CD4-positive, alpha-beta T cell (primary cell): ENCODE measurements at regions not wholly inside any gene's neighbourhood (a gene's known extent, or its start where the extent isn't known, plus 50 kb on each side); places are given as distances from the start of the nearest gene placed in this dataset.

Experiments
- ATAC-seq: fragments of 200-7000 bp; cut with Tn5 transposase; one replicate; pipeline ENCODE4 v1.10.0; 2022; ENCODE audit warnings: mild to moderate bottlenecking; ENCODE audit not compliant: poor library complexity
- CTCF ChIA-PET: fragments of 350-600 bp; sonication (Branson Sonifier 250); formaldehyde crosslinking; loops from one replicate; lab custom pipeline; 2021; ENCODE audit warnings: antibody characterized with exemption, inconsistent platforms; lab: Charles Lee
- POLR2A ChIA-PET: fragments of 350-600 bp; sonication (Branson Sonifier 250); formaldehyde crosslinking; loops from one replicate; lab custom pipeline; 2021; ENCODE audit warnings: antibody characterized with exemption, inconsistent platforms; lab: Charles Lee
- DNase-seq, 14 experiments: peaks; one replicate each; pipeline ENCODE4 v3.0.0-alpha.2; 2013 to 2020; ENCODE audit warnings: mixed read lengths in 2 of 14
- H3K27ac ChIP-seq, 2 donors: one replicate each; pipeline versions ENCODE4 v1.5.1 to v1.7.0; 2013; ENCODE audit warnings: low read length in 2 of 2, low read depth in 1 of 2, mild to moderate bottlenecking in 1 of 2
- H3K27me3 ChIP-seq, 2 experiments: 1 replicate in 1 of 2; 2 replicates in 1 of 2; pipeline versions ENCODE4 v1.6.1 to v1.7.0; 2013; ENCODE audit warnings: low read length in 2 of 2, control low read depth in 1 of 2, mild to moderate bottlenecking in 1 of 2, moderate library complexity in 1 of 2; ENCODE audit not compliant: insufficient read depth in 2 of 2, control insufficient read depth in 1 of 2
- H3K36me3 ChIP-seq: one replicate; pipeline ENCODE4 v1.6.1; 2013; ENCODE audit warnings: low read length, control low read depth; ENCODE audit not compliant: insufficient read depth
- H3K4me1 ChIP-seq: one replicate; pipeline ENCODE4 v1.6.1; 2013; ENCODE audit warnings: low read length, control low read depth; ENCODE audit not compliant: insufficient read depth
- H3K4me3 ChIP-seq: one replicate; pipeline ENCODE4 v1.5.1; 2013; ENCODE audit warnings: mild to moderate bottlenecking, low read length, moderate library complexity
- H3K9me3 ChIP-seq, 2 experiments: 1 replicate in 1 of 2; 2 replicates in 1 of 2; pipeline versions ENCODE4 v1.6.1 to v1.7.0; 2013; ENCODE audit warnings: low read length in 2 of 2, mild to moderate bottlenecking in 2 of 2, control low read depth in 1 of 2, moderate library complexity in 1 of 2; ENCODE audit not compliant: control insufficient read depth in 1 of 2, insufficient read depth in 1 of 2
- H3K27ac Mint-ChIP-seq: one replicate; pipeline ENCODE4 v1.8.0; 2020; ENCODE audit warnings: mixed read lengths
- H3K27me3 Mint-ChIP-seq: one replicate; pipeline ENCODE4 v1.8.0; 2021; ENCODE audit warnings: mixed read lengths
- H3K36me3 Mint-ChIP-seq: one replicate; pipeline ENCODE4 v1.8.0; 2021; ENCODE audit warnings: low read depth, mixed read lengths
- H3K4me1 Mint-ChIP-seq: one replicate; pipeline ENCODE4 v1.8.0; 2021; ENCODE audit warnings: low read depth, mixed read lengths
- H3K4me3 Mint-ChIP-seq: one replicate; pipeline ENCODE4 v1.8.0; 2020; ENCODE audit warnings: mild to moderate bottlenecking, mixed read lengths
- H3K9me3 Mint-ChIP-seq: one replicate; pipeline ENCODE4 v1.8.0; 2020; ENCODE audit warnings: mixed read lengths
- intact Hi-C, 2 experiments: fragments of 100-400 bp; cut with DNase I in 1 of 2; cut with micrococcal nuclease in 1 of 2; formaldehyde crosslinking; loops; one replicate each; pipeline versions ENCODE4 v1.15.1 to v1.9.0; 2023 to 2025; cut with DNase I, micrococcal nuclease
- TF ChIP-seq, protein P1 (sequence below): fragments of 200-600 bp; IDR thresholded peaks from one replicate; pipeline ENCODE4 v1.8.0; 2022; ENCODE audit warnings: antibody characterized with exemption, mild to moderate bottlenecking

DNA sequence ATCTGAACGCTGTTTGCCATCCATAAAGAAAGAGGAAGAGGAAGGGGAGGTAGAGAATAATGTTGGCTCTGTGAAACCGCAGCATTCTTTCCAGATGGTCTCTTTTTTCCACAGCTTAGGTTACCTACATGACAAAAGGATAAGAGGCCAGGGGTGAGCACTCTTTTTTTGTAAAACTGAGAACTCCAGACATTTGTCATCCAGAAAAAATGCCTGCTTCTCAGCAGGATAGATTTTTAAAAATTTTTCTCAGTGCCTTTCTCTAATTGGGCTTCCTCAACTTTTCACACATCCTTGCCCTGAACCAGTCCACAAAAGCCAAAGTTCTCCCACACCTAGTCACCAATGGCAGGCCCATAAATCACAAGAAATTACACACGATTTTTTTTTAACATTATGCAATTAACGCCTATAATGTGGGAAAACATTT lies 158.1 kb upstream of the TENM3 start:
- Histone ChIP-seq H3K4me1 (no peaks in the 10 kb centered on the region), H3K27me3 (no peaks in the 10 kb centered on the region), H3K36me3 (no peaks in the 10 kb centered on the region), H3K27ac (no peak overlapping the region), H3K4me3 (no peak overlapping the region), H3K9me3 (no peaks in the 10 kb centered on the region)
- H3K27me3 Mint-ChIP-seq = no peaks in the 10 kb centered on the region
- intact Hi-C loops = no loop called here
- TF ChIP-seq, protein P1, sequence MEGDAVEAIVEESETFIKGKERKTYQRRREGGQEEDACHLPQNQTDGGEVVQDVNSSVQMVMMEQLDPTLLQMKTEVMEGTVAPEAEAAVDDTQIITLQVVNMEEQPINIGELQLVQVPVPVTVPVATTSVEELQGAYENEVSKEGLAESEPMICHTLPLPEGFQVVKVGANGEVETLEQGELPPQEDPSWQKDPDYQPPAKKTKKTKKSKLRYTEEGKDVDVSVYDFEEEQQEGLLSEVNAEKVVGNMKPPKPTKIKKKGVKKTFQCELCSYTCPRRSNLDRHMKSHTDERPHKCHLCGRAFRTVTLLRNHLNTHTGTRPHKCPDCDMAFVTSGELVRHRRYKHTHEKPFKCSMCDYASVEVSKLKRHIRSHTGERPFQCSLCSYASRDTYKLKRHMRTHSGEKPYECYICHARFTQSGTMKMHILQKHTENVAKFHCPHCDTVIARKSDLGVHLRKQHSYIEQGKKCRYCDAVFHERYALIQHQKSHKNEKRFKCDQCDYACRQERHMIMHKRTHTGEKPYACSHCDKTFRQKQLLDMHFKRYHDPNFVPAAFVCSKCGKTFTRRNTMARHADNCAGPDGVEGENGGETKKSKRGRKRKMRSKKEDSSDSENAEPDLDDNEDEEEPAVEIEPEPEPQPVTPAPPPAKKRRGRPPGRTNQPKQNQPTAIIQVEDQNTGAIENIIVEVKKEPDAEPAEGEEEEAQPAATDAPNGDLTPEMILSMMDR = no peak
- DNase-seq (no peak), ATAC-seq (no peak)
- H3K9me3 Mint-ChIP-seq = no peaks in the 10 kb centered on the region
- no peak overlapping the region for H3K27ac Mint-ChIP-seq
- no peak overlapping the region for H3K4me3 Mint-ChIP-seq
- CTCF ChIA-PET = no interaction called here
- no peaks in the 10 kb centered on the region for H3K36me3 Mint-ChIP-seq
- no peaks in the 10 kb centered on the region for H3K4me1 Mint-ChIP-seq
- POLR2A ChIA-PET = no interaction called here

GRCh38 chr4:182089326-182089725 lies 153.9 kb upstream of the TENM3 start:
- H3K4me3 ChIP-seq = no peak overlapping the region

DNA sequence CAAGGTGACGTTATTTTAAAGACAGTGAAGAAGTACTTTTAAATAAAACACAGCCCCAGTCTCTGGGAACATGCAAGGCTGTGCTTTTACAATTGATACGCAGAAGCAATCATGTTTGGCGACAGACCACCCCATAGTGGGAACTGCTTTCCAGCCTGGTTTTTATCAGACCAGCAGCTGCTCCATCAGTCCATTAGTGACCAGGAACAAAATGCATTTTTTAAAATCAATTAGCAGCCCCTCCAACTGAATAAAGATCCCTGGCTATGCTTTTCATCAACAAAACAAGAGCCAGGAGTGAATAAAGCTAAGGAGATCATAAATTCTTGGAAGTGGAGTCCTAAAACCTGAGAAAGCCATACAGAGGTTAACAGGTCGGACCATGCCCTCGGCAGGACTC lies 153.0 kb upstream of the TENM3 start:
- H3K27me3 ChIP-seq = no peaks in the 10 kb centered on the region
- DNase-seq (no peak), ATAC-seq (no peak)
- no peak overlapping the region for H3K4me3 ChIP-seq
- ChIA-PET POLR2A (no interaction called here), CTCF (no interaction called here)
- no peaks in the 10 kb centered on the region for H3K9me3 Mint-ChIP-seq
- no peak overlapping the region for H3K27ac ChIP-seq
- H3K4me1 Mint-ChIP-seq = no peaks in the 10 kb centered on the region
- no peaks in the 10 kb centered on the region for H3K27me3 Mint-ChIP-seq
- TF ChIP-seq, protein P1 = no peak
- H3K4me3 Mint-ChIP-seq = no peak overlapping the region
- no peaks in the 10 kb centered on the region for H3K4me1 ChIP-seq
- H3K36me3 Mint-ChIP-seq = no peaks in the 10 kb centered on the region
- H3K27ac Mint-ChIP-seq = no peak overlapping the region
- no peaks in the 10 kb centered on the region for H3K9me3 ChIP-seq
- no peaks in the 10 kb centered on the region for H3K36me3 ChIP-seq
- intact Hi-C loops = no loop called here

More at GRCh38 chr4:182089326-182089725, 153.9 kb upstream of the TENM3 start:
- no peak for DNase-seq
- Histone ChIP-seq H3K4me1 (no peaks in the 10 kb centered on the region), H3K27ac (no peak overlapping the region), H3K27me3 (no peaks in the 10 kb centered on the region), H3K36me3 (no peaks in the 10 kb centered on the region), H3K9me3 (no peaks in the 10 kb centered on the region)
- TF ChIP-seq, protein P1 = no peak
- Mint-ChIP-seq H3K36me3 (no peaks in the 10 kb centered on the region), H3K9me3 (no peaks in the 10 kb centered on the region), H3K27me3 (no peaks in the 10 kb centered on the region), H3K4me3 (no peak overlapping the region), H3K27ac (no peak overlapping the region), H3K4me1 (no peaks in the 10 kb centered on the region)
- ChIA-PET POLR2A (no interaction called here), CTCF (no interaction called here)
- ATAC-seq = no peak
- intact Hi-C loops = no loop called here
